OCI-LY1 (cell line): ENCODE measurements at regions not wholly inside any gene's neighbourhood (a gene's known extent, or its start where the extent isn't known, plus 50 kb on each side); places are given as distances from the start of the nearest gene placed in this dataset.

ENCODE experiments used
- H2AFZ ChIP-seq: fragments of 200-600 bp; sonication (generic), shearing (Covaris generic); 2 replicates; pipeline ENCODE4 v1.6.0; 2014; ENCODE audit warnings: antibody characterized with exemption, mild to moderate bottlenecking, low read length
- H3F3A ChIP-seq: fragments of 200-600 bp; sonication (generic), shearing (Covaris generic); 2 replicates; pipeline ENCODE4 v1.6.0; 2014; ENCODE audit warnings: mild to moderate bottlenecking, antibody characterized with exemption, low read length, moderate library complexity; ENCODE audit not compliant: insufficient read depth
- H3K27ac ChIP-seq: fragments of 200-600 bp; sonication (generic); 2 replicates; pipeline ENCODE4 v1.5.1; 2014; ENCODE audit warnings: low read length, mixed run types, mild to moderate bottlenecking, low read depth; ENCODE audit not compliant: poor library complexity, severe bottlenecking
- H3K27me3 ChIP-seq: fragments of 200-600 bp; sonication (generic); 2 replicates; pipeline ENCODE4 v1.6.0; 2014; ENCODE audit warnings: antibody characterized with exemption, mild to moderate bottlenecking, low read length, moderate library complexity; ENCODE audit not compliant: insufficient read depth
- H3K36me3 ChIP-seq: fragments of 200-600 bp; sonication (generic); 2 replicates; pipeline ENCODE4 v1.6.1; 2014; ENCODE audit warnings: mild to moderate bottlenecking, antibody characterized with exemption, low read length, moderate library complexity, mixed read lengths; ENCODE audit not compliant: insufficient read depth
- H3K4me1 ChIP-seq: fragments of 200-600 bp; sonication (generic); 2 replicates; pipeline ENCODE4 v1.5.1; 2014; ENCODE audit warnings: mild to moderate bottlenecking, low read length, moderate library complexity; ENCODE audit not compliant: insufficient read depth, severe bottlenecking
- H3K4me2 ChIP-seq: fragments of 200-600 bp; sonication (generic), shearing (Covaris generic); 2 replicates; pipeline ENCODE4 v1.6.1; 2014; ENCODE audit warnings: low read length
- H3K4me3 ChIP-seq: fragments of 200-600 bp; sonication (generic); 2 replicates; pipeline ENCODE4 v1.5.1; 2014; ENCODE audit warnings: low read length, low read depth, mild to moderate bottlenecking, mixed read lengths; ENCODE audit not compliant: poor library complexity, severe bottlenecking
- H3K79me2 ChIP-seq: fragments of 200-600 bp; shearing (Covaris generic); 2 replicates; pipeline ENCODE4 v1.6.1; 2016; ENCODE audit warnings: mixed run types, low read length, mixed read lengths; ENCODE audit not compliant: insufficient read depth
- H3K9ac ChIP-seq: fragments of 200-600 bp; sonication (generic), shearing (Covaris generic); 2 replicates; pipeline ENCODE4 v1.6.1; 2014; ENCODE audit warnings: mild to moderate bottlenecking, low read length, mixed read lengths
- H3K9me2 ChIP-seq: fragments of 200-600 bp; sonication (generic), shearing (Covaris generic); 2 replicates; pipeline ENCODE4 v1.6.1; 2014; ENCODE audit warnings: low read depth, mild to moderate bottlenecking, low read length, mixed read lengths
- H3K9me3 ChIP-seq: fragments of 200-600 bp; shearing (Covaris generic); 2 replicates; pipeline ENCODE4 v1.6.1; 2014; ENCODE audit warnings: low read length, mixed read lengths
- H4K20me1 ChIP-seq: fragments of 200-600 bp; sonication (generic), shearing (Covaris generic); 2 replicates; pipeline ENCODE4 v1.6.0; 2016; ENCODE audit warnings: mild to moderate bottlenecking, low read length; ENCODE audit not compliant: insufficient read depth
- CTCF ChIP-seq: fragments of 200-600 bp; sonication (generic), shearing (Covaris generic); IDR thresholded peaks from 2 replicates; pipeline ENCODE4 v1.5.1; 2017; ENCODE audit warnings: mild to moderate bottlenecking, antibody characterized with exemption, low read length, moderate library complexity, mixed read lengths
- EZH2 ChIP-seq: fragments of 200-600 bp; sonication (generic), shearing (Covaris generic); IDR thresholded peaks from 2 replicates; pipeline ENCODE4 v1.8.0; 2017; ENCODE audit warnings: borderline replicate concordance, mixed run types, mild to moderate bottlenecking, antibody characterized with exemption, low read length, moderate library complexity, mixed read lengths

GRCh38 chr18:73286584-73286983, 418.8 kb upstream of the NETO1 start:
- Histone ChIP-seq H3K79me2 (no peaks in the 10 kb centered on the region), H3K27ac (no peak overlapping the region), H2AFZ (no peak overlapping the region), H3K27me3 (no peaks in the 10 kb centered on the region), H3K36me3 (no peaks in the 10 kb centered on the region), H3K4me1 (no peaks in the 10 kb centered on the region), H3K4me2 (no peak overlapping the region), H3K9me3 (no peaks in the 10 kb centered on the region), H3F3A (no peaks in the 10 kb centered on the region), H3K9me2 (no peaks in the 10 kb centered on the region), H3K4me3 (no peak overlapping the region), H3K9ac (no peak overlapping the region), H4K20me1 (no peaks in the 10 kb centered on the region)
- TF ChIP-seq EZH2: no peak
- no peak for TF ChIP-seq CTCF

- no peaks in the 10 kb centered on the region for H3F3A ChIP-seq
- TF ChIP-seq CTCF (no peak), EZH2 (no peak)
- H3K4me1 ChIP-seq: no peaks in the 10 kb centered on the region
- no peaks in the 10 kb centered on the region for H3K9me3 ChIP-seq
- H3K4me2 ChIP-seq: no peak overlapping the region
- H3K27ac ChIP-seq: no peak overlapping the region
- H4K20me1 ChIP-seq: no peaks in the 10 kb centered on the region
- no peaks in the 10 kb centered on the region for H3K36me3 ChIP-seq
- H2AFZ ChIP-seq: no peak overlapping the region
- no peaks in the 10 kb centered on the region for H3K9me2 ChIP-seq
- no peak overlapping the region for H3K9ac ChIP-seq
- no peak overlapping the region for H3K4me3 ChIP-seq
- H3K27me3 ChIP-seq: no peaks in the 10 kb centered on the region
- H3K79me2 ChIP-seq: no peaks in the 10 kb centered on the region
These were observed 416.0 kb upstream of the NETO1 start for GRCh38 chr18:73283788-73284187.

- H3K9ac ChIP-seq: no peak overlapping the region
- H3K4me3 ChIP-seq: no peak overlapping the region
- no peaks in the 10 kb centered on the region for H3K4me1 ChIP-seq
- H3F3A ChIP-seq: no peaks in the 10 kb centered on the region
- H2AFZ ChIP-seq: no peak overlapping the region
- H3K27ac ChIP-seq: no peak overlapping the region
- no peaks in the 10 kb centered on the region for H3K79me2 ChIP-seq
- TF ChIP-seq EZH2: no peak
- TF ChIP-seq CTCF: no peak
- no peak overlapping the region for H3K4me2 ChIP-seq
- no peaks in the 10 kb centered on the region for H3K36me3 ChIP-seq
- H3K9me3 ChIP-seq: no peaks in the 10 kb centered on the region
- no peaks in the 10 kb centered on the region for H4K20me1 ChIP-seq
- H3K27me3 ChIP-seq: no peaks in the 10 kb centered on the region
- H3K9me2 ChIP-seq: no peaks in the 10 kb centered on the region
These were observed 415.2 kb upstream of the NETO1 start for GRCh38 chr18:73283032-73283431.
